GM19025 (cell line): ENCODE measurements at regions not wholly inside any gene's neighbourhood (a gene's known extent, or its start where the extent isn't known, plus 50 kb on each side); places are given as distances from the start of the nearest gene placed in this dataset.
"Not testable (repeated sequence)": the region's sequence is repeated elsewhere in the genome, so short reads cannot be mapped to it uniquely, and the experiment has no call there.

Experiments
- ATAC-seq: cut with Tn5 transposase; IDR thresholded peaks from one replicate; pipeline ENCODE4 v1.9.1; 2021; ENCODE audit warnings: mild to moderate bottlenecking, low read depth, moderate library complexity; ENCODE audit not compliant: unreplicated experiment

DNA sequence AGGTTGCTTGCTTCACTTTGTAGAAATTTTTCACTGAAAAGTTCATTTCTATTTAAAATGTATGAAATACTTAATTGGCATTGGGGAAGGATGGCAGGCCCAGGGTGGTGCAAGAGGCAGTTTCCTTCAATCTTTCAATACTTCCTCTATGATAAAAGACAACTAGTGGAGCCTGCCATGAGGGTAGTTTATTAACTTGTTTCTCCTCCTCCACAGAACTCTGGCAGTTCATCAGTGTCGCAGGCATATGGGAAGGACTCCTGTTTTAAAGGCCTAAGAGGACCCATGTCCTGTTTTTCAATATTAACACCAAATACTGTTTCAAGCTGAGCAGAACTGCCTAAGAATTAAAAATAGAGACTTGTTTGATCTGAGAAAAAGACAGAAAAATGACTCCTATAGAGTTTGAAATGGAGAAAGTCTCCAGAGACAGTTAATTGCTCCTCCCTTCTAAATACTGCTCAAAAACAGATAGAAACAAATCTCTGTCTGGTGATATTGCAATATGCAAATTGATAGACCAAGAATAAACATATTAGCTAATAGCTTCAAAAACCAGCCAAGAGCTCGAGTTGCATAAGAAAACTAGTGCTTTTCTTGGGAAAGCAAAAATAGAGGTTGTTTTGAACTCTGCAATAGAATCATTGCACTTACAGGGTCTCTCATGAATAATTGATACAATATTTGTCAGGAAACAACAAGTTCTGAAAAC is 665.7 kb upstream of the SLC35B3 start:
- ATAC-seq = no peak

DNA sequence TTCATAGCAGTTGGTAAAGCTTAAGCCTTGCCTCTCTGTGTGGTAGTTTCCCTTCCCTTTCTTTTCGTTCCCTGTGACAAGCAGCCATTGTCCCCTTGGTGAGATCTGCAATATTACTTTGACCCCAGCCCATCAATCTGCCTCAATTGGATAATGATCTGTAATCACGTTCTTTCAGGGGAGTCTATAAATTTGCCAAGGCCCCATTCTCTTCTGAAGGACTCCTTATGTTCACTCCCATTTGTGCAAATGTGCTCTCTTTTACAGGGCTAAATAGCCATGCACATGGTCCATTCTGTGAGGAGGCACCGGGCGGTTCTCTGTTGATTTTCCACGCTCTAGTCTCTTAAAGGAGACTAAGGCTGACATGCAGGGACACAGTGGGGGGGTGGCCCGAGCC is 660.4 kb upstream of the SLC35B3 start:
- ATAC-seq = no peak

DNA sequence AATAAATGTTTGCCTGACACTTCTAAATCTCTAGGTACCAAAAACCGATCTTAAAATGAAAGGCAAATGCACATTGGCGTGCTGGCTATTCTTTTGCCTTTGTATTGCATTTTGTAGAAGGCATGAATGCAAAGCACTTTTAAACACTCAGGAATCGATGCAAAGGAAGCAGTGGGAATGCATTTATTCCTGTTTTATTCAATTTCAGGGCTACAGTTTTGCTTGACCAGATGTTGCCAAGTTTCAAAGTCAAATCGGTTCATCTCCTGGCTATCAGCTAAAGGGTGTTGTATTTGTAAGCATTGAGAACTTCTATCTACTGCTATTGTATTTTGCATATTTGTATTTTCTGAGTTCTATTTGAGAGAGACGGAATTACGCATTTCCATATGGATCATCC is 659.8 kb upstream of the SLC35B3 start:
- ATAC-seq = no peak

- ATAC-seq = no peak
These were observed 654.4 kb upstream of the SLC35B3 start for GRCh38 chr6:9089724-9090123.

DNA sequence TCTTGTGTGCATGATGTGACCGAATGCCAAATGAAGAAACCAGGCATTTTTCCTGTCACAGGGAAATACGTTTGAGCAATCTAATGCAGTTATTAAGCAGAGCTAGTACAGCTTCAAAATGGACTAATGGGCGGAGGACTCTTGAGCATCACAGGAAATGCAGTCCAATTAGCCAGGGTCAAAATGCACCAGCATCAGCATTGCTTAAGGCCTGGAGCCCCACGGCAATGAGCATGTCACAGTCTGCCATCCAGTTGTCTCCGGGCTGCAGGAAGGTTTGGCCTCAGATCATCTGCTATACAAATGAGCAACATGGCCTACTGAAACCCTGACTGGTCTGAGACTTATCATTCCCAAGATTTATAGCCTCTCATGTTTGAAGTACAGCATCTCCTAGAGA is 652.1 kb upstream of the SLC35B3 start:
- no peak for ATAC-seq

DNA sequence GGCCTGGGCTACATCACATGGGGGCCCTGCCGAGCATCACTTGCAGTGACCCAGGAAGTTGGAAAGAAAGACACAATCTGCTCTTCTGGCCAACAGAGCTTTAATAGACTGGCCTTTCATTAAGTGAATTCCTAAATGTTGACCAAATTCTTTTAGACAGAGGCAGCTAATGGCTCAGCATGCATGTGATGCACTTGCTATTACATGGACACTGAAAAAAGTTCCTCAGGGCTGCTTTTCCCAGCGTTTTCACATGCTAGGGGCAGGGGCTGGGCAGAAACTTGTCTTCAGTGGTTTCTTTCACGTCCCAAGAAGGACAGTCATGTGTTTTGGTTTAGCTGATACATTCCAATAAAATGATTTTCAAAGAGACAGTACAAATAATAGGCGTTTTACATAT is 651.0 kb upstream of the SLC35B3 start:
- ATAC-seq = no peak

DNA sequence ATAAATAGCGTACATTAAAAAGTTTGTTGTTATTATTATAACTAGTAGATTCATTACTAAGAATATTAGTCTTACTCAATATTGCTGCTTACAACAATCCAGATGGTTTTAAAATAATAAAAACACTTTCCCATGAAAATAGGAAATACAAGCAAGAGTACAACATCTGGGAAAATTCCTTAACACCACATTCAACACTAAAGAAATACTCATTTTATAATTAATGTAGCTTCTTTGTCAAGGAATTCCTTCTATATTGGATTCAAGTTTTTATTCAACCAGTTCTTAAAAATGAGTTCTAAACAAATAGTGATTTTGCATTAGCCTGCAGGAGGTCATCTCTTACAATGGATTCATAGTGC is 650.3 kb upstream of the SLC35B3 start:
- ATAC-seq = no peak

DNA sequence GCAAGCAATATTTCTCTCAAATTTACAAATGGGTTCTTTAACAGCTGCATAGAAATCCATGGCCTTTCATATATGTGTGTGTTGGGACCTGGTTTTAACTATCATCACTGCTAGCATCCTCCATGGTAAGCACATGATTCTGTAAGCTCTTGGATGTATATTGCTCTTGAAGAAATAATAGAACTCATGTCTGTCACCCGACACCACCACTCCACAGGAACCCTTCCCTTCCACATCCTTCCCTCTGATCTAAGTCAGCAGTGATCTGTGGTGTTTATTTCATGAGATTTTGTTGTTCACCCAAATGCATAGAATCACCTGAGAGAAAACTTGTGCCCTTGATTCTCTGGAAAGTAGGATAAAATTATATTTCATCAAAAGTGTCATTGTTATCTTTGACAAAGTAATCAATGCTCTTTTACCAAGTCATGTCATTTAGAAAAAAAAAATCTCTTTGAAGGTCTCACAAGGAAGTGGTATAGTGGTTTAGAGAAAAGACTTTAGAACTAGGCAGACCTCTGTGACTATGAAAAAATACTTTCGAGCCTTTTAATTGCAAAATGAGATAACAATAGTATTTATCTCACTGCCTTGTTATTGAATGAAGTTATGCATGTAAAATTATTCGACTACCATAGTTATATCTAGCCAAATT is 649.8 kb upstream of the SLC35B3 start:
- ATAC-seq = no peak

DNA sequence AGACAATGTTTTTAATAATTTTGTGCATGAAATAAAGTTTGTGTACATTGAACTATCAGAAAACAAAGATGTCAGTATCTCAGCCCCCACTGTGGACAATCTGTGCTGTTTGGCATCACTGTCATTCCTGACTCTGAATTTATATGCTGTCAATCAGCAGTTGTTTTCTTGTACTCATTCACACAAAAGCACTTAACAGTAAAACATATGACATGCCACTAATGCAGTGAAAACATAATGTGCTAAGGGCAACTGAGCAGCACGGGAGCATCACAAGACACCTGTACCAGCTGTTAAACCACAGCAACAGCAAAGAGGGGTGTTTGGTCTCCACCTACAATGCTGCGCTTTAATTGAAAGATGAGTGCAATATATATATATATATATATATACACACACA is 647.8 kb upstream of the SLC35B3 start:
- no peak for ATAC-seq

DNA sequence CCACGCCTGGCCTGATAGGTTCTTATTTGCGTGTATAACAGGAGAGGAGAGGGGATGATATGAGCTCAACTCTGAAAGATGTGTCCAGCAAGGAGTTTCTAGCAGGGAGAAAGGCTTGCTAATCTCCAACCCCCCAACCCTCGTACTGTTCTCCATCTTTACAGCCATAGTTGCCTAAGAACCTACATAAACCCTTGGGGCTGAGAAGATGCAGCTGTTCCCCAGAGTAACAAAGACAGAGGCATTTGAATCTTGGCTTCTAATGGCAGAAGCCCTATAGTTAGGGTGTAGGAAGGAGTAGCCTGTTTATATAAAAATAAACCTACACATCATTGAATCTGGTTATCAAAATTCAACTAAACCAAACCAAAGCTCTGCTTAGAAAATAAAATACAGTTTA is 631.4 kb upstream of the SLC35B3 start:
- ATAC-seq = no peak

DNA sequence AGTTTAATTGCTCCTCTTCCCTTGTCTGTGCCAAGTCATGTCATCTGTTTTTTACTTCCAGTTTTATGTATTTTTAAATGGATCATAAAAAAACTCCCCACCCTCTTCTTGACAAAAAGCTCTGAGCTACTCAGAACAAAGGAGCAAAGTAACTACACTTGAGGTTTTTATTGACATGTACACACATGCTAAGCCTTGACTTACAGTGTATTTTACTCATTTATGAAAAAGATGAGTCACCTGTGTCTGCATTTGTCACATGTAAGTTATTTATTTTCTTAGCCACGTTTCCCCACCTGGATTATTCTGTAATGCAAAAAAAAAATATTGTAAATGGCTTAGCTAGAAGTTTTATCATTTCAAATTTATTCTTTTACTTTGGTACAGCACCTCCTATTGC is 628.8 kb upstream of the SLC35B3 start:
- ATAC-seq = no peak

GRCh38 chr6:9062596-9062995 is 627.3 kb upstream of the SLC35B3 start:
- ATAC-seq = no peak

GRCh38 chr6:9057937-9058336 is 622.6 kb upstream of the SLC35B3 start:
- no peak for ATAC-seq

- ATAC-seq = no peak
These were observed 621.2 kb upstream of the SLC35B3 start for GRCh38 chr6:9056556-9056955.

GRCh38 chr6:9044426-9044825 is 609.1 kb upstream of the SLC35B3 start:
- ATAC-seq = no peak

GRCh38 chr6:9040718-9041117 is 605.4 kb upstream of the SLC35B3 start:
- ATAC-seq = no peak

DNA sequence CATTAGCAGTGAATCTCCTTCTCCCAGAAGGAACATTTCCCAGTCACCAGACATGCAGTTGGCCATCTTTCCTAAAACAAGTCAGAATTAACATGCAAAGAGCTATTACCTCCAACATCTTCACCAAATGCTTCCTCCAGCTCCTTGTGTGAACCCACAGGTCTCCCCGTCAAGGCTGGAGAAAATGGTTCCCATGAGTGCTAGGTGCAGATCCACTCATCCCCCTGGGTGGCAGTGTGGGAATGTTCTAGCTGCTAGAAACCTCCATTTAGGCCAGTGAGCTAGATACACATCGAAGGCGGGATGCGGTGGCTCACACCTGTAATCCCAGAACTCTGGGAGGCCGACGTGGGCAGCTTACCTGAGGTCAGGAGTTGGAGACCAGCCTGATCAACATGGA is 603.9 kb upstream of the SLC35B3 start:
- ATAC-seq = no peak

DNA sequence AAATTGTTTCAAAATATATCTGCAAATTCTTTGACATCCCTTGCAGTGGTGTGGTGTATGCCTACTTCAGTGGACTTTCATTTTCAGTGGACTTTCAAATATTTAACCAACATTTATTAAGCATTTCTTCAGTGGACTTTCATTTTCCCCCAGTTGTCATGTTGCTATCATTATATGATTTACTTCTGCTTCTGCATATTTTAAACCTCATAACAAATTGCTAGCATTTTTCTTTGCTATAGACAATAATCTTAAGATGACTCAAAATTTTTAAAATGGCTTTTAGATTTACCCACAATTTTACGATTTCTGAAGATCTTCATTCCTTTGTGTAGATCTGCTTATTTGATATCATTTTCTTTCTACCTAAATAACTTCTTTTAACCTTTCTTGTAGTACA is 592.7 kb upstream of the SLC35B3 start:
- no peak for ATAC-seq

DNA sequence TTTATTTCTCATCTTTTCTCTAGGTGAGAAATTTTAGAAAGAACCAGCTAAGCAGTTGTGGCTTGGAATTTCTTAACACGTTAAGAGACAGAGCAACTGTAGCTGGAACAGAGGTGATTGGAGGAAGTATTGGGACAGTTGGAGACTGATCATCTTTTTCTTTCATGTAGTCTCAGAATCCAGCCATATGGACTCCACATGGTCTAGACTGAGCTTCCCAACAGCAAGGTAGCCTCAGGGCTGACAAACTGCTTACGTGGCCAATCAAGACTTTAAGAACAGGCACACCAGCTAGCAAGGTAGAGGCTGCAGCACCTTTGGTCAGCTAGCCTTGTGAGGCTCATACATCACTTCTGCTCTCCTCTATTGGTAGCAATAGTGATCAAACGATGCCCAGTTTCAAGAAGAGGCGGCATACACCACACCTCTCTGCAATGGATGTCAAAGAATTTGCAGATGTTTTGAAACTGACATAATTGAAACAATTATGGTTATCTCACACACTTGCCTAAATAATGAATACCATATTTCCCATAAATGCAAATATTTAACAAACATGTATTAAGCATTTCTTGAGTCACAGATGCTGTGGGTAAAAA is 590.5 kb upstream of the SLC35B3 start:
- no peak for ATAC-seq

GRCh38 chr6:9025228-9025627 is 589.9 kb upstream of the SLC35B3 start:
- ATAC-seq = no peak

GRCh38 chr6:9024246-9024645 is 588.9 kb upstream of the SLC35B3 start:
- not testable (repeated sequence) for ATAC-seq

- ATAC-seq = no peak
These were observed 584.7 kb upstream of the SLC35B3 start for GRCh38 chr6:9020001-9020400.
